ENCODE measurements at regions not wholly inside any gene's neighbourhood (a gene's known extent, or its start where the extent isn't known, plus 50 kb on each side); places are given as distances from the start of the nearest gene placed in this dataset.

DNA sequence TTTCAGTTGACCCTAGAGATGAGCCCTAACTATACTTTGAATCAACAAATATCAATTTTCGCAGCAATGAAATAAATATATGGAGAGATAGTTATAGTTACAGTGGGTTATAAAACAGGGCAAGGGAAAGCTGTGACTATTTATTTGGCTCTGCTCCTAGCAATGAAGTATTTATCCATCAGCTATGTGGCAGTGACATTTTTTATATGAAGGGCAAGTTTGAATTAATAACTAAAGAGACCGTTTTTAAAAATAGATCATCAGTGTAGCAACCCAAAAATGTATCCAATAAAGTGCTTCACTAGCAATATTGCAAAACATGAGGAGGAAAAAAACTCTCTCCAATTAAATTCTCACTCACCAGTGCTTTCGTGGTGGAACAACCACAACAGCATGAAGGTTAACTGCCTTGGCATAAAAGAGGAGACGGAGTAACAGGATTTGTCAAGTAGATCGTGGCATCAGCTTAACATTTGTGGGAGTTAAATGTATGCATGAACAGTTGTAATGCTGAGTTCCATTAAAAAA is 58.1 kb upstream of the NUDT4 start:
- Histone ChIP-seq H3K4me2 (ENCODE audit: low read length) (no peak overlapping the region), H3K79me2 (ENCODE audit: insufficient read depth, low read length) (no peaks in the 10 kb centered on the region), H3K9me3 (ENCODE audit: control insufficient read depth in 1 of 2, insufficient read depth in 1 of 2, low read depth in 1 of 2, low read length in 2 of 2) (no peaks in the 10 kb centered on the region), H3K36me3 (ENCODE audit: control insufficient read depth in 1 of 2, insufficient read depth in 2 of 2, low read length in 2 of 2) (no peaks in the 10 kb centered on the region), H3K9ac (ENCODE audit: low read length) (no peak overlapping the region), H3K4me3 (replicated peaks in 1 of 2; ENCODE audit: low read depth in 1 of 2, low read length in 2 of 2) (no peak overlapping the region), H2AFZ (ENCODE audit: low read depth, low read length, poor library complexity, severe bottlenecking) (no peak overlapping the region), H3K9me2 (ENCODE audit: insufficient read depth) (no peaks in the 10 kb centered on the region), H3K27ac (ENCODE audit: low read depth, low read length) (no peak overlapping the region), H4K20me1 (ENCODE audit: insufficient read depth) (no peaks in the 10 kb centered on the region), H3K27me3 (ENCODE audit: insufficient read depth, low read length) (no peaks in the 10 kb centered on the region), H3K4me1 (ENCODE audit: control insufficient read depth in 1 of 2, insufficient read depth in 2 of 2, low read length in 2 of 2) (peaks cover 0 to 18% of the 10 kb centered on the region in 2 experiments; a peak in 2 of 4 replicates)
- POLR2A ChIA-PET, result no interaction called here
- no TSS peak for BruUV-seq (replicated peaks)
- TF ChIP-seq SRF (IDR thresholded peaks at IDR 0.05; ENCODE audit: low read depth), result no peak
- TF ChIP-seq CBX3 (IDR thresholded peaks at IDR 0.05; ENCODE audit: low read depth), result no peak
- TF ChIP-seq RAD21 (IDR thresholded peaks at IDR 0.05; ENCODE audit: low read depth), result no peak
- no peak for TF ChIP-seq ELF1 (IDR thresholded peaks at IDR 0.05; ENCODE audit: borderline replicate concordance, low read depth)
- no peak for TF ChIP-seq POLR2A (IDR thresholded peaks at IDR 0.05; ENCODE audit: borderline replicate concordance, extremely low read depth, insufficient read depth, insufficient read length)
- no peak for TF ChIP-seq EZH2phosphoT487 (IDR thresholded peaks at IDR 0.05; ENCODE audit: borderline replicate concordance)
- TF ChIP-seq EGR1 (IDR thresholded peaks at IDR 0.05; ENCODE audit: low read depth), result no peak
- TF ChIP-seq, protein P1, sequence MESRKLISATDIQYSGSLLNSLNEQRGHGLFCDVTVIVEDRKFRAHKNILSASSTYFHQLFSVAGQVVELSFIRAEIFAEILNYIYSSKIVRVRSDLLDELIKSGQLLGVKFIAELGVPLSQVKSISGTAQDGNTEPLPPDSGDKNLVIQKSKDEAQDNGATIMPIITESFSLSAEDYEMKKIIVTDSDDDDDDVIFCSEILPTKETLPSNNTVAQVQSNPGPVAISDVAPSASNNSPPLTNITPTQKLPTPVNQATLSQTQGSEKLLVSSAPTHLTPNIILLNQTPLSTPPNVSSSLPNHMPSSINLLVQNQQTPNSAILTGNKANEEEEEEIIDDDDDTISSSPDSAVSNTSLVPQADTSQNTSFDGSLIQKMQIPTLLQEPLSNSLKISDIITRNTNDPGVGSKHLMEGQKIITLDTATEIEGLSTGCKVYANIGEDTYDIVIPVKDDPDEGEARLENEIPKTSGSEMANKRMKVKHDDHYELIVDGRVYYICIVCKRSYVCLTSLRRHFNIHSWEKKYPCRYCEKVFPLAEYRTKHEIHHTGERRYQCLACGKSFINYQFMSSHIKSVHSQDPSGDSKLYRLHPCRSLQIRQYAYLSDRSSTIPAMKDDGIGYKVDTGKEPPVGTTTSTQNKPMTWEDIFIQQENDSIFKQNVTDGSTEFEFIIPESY (IDR thresholded peaks at IDR 0.05; ENCODE audit: extremely low read depth, insufficient replicate concordance, low read length), result no peak
- no peak for TF ChIP-seq SIN3A (IDR thresholded peaks at IDR 0.05; ENCODE audit: low read depth)
- TF ChIP-seq JUND (IDR thresholded peaks at IDR 0.05), result no peak
- TF ChIP-seq SP1 (IDR thresholded peaks at IDR 0.05; ENCODE audit: low read depth), result no peak
- TF ChIP-seq, protein P2, sequence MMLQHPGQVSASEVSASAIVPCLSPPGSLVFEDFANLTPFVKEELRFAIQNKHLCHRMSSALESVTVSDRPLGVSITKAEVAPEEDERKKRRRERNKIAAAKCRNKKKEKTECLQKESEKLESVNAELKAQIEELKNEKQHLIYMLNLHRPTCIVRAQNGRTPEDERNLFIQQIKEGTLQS (IDR thresholded peaks at IDR 0.05), result no peak
- TF ChIP-seq, protein P3, sequence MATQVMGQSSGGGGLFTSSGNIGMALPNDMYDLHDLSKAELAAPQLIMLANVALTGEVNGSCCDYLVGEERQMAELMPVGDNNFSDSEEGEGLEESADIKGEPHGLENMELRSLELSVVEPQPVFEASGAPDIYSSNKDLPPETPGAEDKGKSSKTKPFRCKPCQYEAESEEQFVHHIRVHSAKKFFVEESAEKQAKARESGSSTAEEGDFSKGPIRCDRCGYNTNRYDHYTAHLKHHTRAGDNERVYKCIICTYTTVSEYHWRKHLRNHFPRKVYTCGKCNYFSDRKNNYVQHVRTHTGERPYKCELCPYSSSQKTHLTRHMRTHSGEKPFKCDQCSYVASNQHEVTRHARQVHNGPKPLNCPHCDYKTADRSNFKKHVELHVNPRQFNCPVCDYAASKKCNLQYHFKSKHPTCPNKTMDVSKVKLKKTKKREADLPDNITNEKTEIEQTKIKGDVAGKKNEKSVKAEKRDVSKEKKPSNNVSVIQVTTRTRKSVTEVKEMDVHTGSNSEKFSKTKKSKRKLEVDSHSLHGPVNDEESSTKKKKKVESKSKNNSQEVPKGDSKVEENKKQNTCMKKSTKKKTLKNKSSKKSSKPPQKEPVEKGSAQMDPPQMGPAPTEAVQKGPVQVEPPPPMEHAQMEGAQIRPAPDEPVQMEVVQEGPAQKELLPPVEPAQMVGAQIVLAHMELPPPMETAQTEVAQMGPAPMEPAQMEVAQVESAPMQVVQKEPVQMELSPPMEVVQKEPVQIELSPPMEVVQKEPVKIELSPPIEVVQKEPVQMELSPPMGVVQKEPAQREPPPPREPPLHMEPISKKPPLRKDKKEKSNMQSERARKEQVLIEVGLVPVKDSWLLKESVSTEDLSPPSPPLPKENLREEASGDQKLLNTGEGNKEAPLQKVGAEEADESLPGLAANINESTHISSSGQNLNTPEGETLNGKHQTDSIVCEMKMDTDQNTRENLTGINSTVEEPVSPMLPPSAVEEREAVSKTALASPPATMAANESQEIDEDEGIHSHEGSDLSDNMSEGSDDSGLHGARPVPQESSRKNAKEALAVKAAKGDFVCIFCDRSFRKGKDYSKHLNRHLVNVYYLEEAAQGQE (IDR thresholded peaks at IDR 0.05; ENCODE audit: low read depth), result no peak
- TF ChIP-seq, protein P4, sequence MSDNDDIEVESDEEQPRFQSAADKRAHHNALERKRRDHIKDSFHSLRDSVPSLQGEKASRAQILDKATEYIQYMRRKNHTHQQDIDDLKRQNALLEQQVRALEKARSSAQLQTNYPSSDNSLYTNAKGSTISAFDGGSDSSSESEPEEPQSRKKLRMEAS (IDR thresholded peaks at IDR 0.05), result no peak
- no peak for TF ChIP-seq EZH2 (IDR thresholded peaks at IDR 0.05)
- TF ChIP-seq CEBPB (IDR thresholded peaks at IDR 0.05; ENCODE audit: low read depth), result no peak
- no peak for TF ChIP-seq POLR2AphosphoS5 (IDR thresholded peaks at IDR 0.05; ENCODE audit: low read depth, low read length)
- TF ChIP-seq TCF7L2 (IDR thresholded peaks at IDR 0.05; ENCODE audit: borderline replicate concordance, extremely low read depth, insufficient read depth, insufficient read length), result no peak
- TF ChIP-seq ZFX (IDR thresholded peaks at IDR 0.05), result no peak
- CTCF ChIA-PET, result no interaction called here
- intact Hi-C loops (cut with micrococcal nuclease), result no loop called here
- no peak for ATAC-seq
- RAD21 ChIA-PET (ENCODE audit: low non-redundant PET in 1 of 2, low total read pairs in 2 of 2, uncharacterized antibody in 2 of 2, unreplicated experiment in 2 of 2), result no interaction called here
- DNase-seq (ENCODE audit: low read depth, low spot score), result no peak
